Nephron progenitor cell (in vitro differentiated cells): ENCODE measurements at regions not wholly inside any gene's neighbourhood (a gene's known extent, or its start where the extent isn't known, plus 50 kb on each side); places are given as distances from the start of the nearest gene placed in this dataset.

ENCODE experiments used
- DNase-seq: peaks from one replicate; pipeline ENCODE4 v3.0.0; 2021
- H3K27ac Mint-ChIP-seq: 2 replicates; pipeline ENCODE4 v1.8.0; 2021; ENCODE audit warnings: mild to moderate bottlenecking, moderate library complexity, mixed read lengths
- H3K27me3 Mint-ChIP-seq: 2 replicates; pipeline ENCODE4 v1.8.0; 2021; ENCODE audit warnings: mild to moderate bottlenecking, low read depth, mixed read lengths; ENCODE audit not compliant: poor library complexity
- H3K36me3 Mint-ChIP-seq: 2 replicates; pipeline ENCODE4 v1.8.0; 2021; ENCODE audit warnings: low read depth, mixed read lengths
- H3K4me1 Mint-ChIP-seq: 2 replicates; pipeline ENCODE4 v1.8.0; 2021; ENCODE audit warnings: mixed read lengths
- H3K4me3 Mint-ChIP-seq: 2 replicates; pipeline ENCODE4 v1.8.0; 2021; ENCODE audit warnings: mild to moderate bottlenecking, moderate library complexity, mixed read lengths
- H3K9me3 Mint-ChIP-seq: 2 replicates; pipeline ENCODE4 v1.8.0; 2021; ENCODE audit warnings: mild to moderate bottlenecking, moderate library complexity, mixed read lengths
- CTCF ChIP-seq: fragments of 200-600 bp; sonication (generic); IDR thresholded peaks from 2 replicates; pipeline ENCODE4 v1.5.0; 2021; ENCODE audit warnings: antibody characterized with exemption

GRCh38 chr18:30920351-30920750, 122.2 kb downstream of the DSC3 start:
- no peak overlapping the region for H3K4me3 Mint-ChIP-seq
- H3K9me3 Mint-ChIP-seq = no peaks in the 10 kb centered on the region
- H3K4me1 Mint-ChIP-seq = no peaks in the 10 kb centered on the region
- H3K36me3 Mint-ChIP-seq = no peaks in the 10 kb centered on the region
- H3K27me3 Mint-ChIP-seq = no peaks in the 10 kb centered on the region
- TF ChIP-seq CTCF = no peak
- no peak for DNase-seq
- H3K27ac Mint-ChIP-seq = no peak overlapping the region

GRCh38 chr18:30917651-30918050, 124.9 kb downstream of the DSC3 start:
- DNase-seq = no peak
- H3K27ac Mint-ChIP-seq = no peak overlapping the region
- no peak for TF ChIP-seq CTCF
- no peak overlapping the region for H3K4me3 Mint-ChIP-seq
- H3K4me1 Mint-ChIP-seq = no peaks in the 10 kb centered on the region
- no peaks in the 10 kb centered on the region for H3K27me3 Mint-ChIP-seq
- no peaks in the 10 kb centered on the region for H3K36me3 Mint-ChIP-seq
- no peaks in the 10 kb centered on the region for H3K9me3 Mint-ChIP-seq

DNA sequence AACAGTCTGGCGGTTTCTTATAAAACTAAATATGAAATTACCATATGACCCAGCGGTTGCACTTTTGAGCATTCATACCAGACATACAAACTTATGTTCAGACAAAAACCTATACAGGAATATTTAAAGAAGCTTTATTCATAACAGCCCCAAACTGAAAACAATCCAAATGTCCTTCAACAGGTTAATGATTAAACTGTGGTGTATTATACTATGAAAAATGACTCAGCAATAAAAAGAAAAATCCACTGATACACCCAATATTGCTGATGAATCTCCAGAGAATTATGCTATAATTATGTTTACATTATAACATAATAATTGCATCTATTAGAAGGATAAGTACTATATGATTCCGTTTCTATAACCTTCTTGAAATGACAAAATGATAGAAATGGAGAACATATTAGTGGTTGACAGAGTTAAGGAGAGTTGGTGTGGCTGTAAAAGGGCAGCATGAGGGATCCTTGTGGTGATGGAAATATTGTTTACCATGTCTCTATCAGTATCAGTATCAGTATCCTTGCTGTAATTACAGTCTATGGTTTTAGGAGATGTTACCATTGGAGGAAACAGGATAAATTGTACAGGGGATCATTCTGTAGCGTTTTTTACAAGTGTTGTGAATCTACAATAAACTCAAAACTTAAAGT, 127.1 kb downstream of the DSC3 start:
- Mint-ChIP-seq H3K9me3 (no peaks in the 10 kb centered on the region), H3K27me3 (no peaks in the 10 kb centered on the region), H3K4me3 (no peak overlapping the region), H3K27ac (no peak overlapping the region), H3K36me3 (no peaks in the 10 kb centered on the region), H3K4me1 (no peaks in the 10 kb centered on the region)
- no peak for TF ChIP-seq CTCF
- DNase-seq = no peak

DNA sequence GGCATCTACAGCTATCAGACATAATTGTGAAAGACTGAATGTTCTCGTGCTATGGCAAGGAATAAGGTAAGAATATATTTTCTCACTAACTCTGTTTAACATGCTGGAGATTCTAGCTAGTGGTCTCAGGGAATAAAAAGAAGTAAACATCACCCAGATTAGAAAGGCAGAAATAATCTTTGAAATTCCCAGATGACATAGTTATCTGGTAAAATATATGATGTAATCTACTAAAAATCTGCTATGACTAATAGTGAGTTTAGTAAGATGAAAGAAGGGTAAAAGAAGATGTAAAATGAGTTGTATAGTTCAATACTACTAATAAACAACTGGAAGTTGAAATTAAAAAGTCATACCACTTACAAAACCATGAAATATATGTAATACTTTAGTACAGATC, 134.2 kb downstream of the DSC3 start:
- no peaks in the 10 kb centered on the region for H3K9me3 Mint-ChIP-seq
- H3K4me1 Mint-ChIP-seq = no peaks in the 10 kb centered on the region
- no peak for TF ChIP-seq CTCF
- H3K4me3 Mint-ChIP-seq = no peak overlapping the region
- H3K27ac Mint-ChIP-seq = no peak overlapping the region
- no peaks in the 10 kb centered on the region for H3K27me3 Mint-ChIP-seq
- no peak for DNase-seq
- no peaks in the 10 kb centered on the region for H3K36me3 Mint-ChIP-seq

DNA sequence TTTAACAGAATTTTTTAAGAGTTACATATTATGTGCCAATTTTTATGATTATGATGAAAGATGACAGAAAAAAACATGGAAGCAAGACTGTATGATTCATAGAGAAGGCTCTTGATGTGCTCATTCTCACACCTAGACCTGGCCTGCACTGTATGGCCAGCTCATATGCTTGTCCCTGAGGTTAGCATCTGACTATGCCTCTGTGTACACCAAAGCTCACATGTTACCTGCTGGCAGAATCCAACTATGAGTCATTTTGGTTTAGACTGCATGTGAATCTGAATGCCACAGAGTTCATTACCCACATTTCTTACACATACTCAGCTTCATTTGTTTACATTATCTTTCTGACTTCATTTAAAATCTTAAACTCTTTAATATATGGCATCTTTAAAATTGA, 139.0 kb downstream of the DSC3 start:
- Mint-ChIP-seq H3K27me3 (no peaks in the 10 kb centered on the region), H3K9me3 (no peaks in the 10 kb centered on the region), H3K36me3 (no peaks in the 10 kb centered on the region), H3K4me1 (no peaks in the 10 kb centered on the region), H3K27ac (no peak overlapping the region), H3K4me3 (no peak overlapping the region)
- TF ChIP-seq CTCF = no peak
- no peak for DNase-seq

DNA sequence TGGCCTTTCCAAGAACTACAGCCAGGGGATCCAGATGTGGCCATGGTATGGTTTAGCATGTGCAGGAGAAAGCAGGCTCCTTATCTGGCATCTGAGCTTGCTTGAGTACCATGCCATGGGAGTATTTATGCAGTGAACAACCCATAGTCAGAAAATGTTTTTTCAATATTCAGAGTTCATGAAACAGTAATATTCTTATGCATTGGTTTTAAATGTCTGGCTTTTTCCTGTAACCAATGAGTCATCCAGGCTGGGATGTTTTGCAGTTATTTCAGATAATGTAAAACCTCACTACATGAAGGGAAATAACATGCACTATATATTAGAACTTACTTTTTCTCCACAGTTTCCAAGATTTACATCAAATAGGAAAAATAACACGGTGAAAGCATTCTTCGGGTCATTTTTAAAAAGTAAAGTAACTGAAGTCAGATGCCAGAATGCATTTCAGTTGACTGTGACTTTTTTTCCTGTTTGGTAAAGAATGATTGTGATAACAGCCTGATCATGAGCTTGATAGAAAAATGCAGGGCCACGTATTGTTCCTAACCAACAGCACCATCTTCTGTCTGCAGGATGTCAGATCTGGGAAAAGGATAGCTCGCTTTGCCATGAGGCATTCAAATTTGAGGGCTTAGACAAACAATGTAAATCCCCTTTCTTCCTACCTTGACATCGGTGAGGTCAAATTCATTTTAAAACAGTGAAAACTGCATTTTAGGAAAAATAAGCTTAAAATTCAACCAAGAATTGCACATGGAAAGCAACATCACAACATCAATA, 152.8 kb downstream of the DSC3 start:
- no peak overlapping the region for H3K4me3 Mint-ChIP-seq
- no peaks in the 10 kb centered on the region for H3K4me1 Mint-ChIP-seq
- H3K27ac Mint-ChIP-seq = no peak overlapping the region
- peak; percentile 4 for DNase-seq
- H3K27me3 Mint-ChIP-seq = no peaks in the 10 kb centered on the region
- no peaks in the 10 kb centered on the region for H3K36me3 Mint-ChIP-seq
- no peaks in the 10 kb centered on the region for H3K9me3 Mint-ChIP-seq
- TF ChIP-seq CTCF = peak; percentile 59
